ENCODE measurements at regions not wholly inside any gene's neighbourhood (a gene's known extent, or its start where the extent isn't known, plus 50 kb on each side); places are given as distances from the start of the nearest gene placed in this dataset.

- H3K27me3 ChIP-seq (ENCODE audit: insufficient read depth, low read length), result no peaks in the 10 kb centered on the region
- H3K4me1 ChIP-seq (ENCODE audit: insufficient read depth, low read length), result no peaks in the 10 kb centered on the region
- H3K36me3 ChIP-seq (ENCODE audit: insufficient read depth, low read length), result no peaks in the 10 kb centered on the region
- no peak overlapping the region for H3K4me2 ChIP-seq (ENCODE audit: insufficient read depth, low read length)
- no peak for TF ChIP-seq CTCF (IDR thresholded peaks at IDR 0.05; ENCODE audit: extremely low read depth, low read depth, low read length)
- H4K20me1 ChIP-seq (ENCODE audit: insufficient read depth, low read length), result no peaks in the 10 kb centered on the region
- H3K4me3 ChIP-seq (ENCODE audit: insufficient read depth, low read length), result no peak overlapping the region
- no peaks in the 10 kb centered on the region for H3K79me2 ChIP-seq (ENCODE audit: insufficient read depth, low read length)
- no peak for DNase-seq (ENCODE audit: insufficient read length, low spot score, missing footprints)
- H2AFZ ChIP-seq (ENCODE audit: low read length), result no peak overlapping the region
- peaks cover 5% of the 10 kb centered on the region for H3K9me3 ChIP-seq (ENCODE audit: low read depth, low read length)
- no peak overlapping the region for H3K27ac ChIP-seq (ENCODE audit: low read depth, low read length)
Measured at GRCh38 chr1:187168297-187168696, 339.5 kb downstream of the PLA2G4A start.

GRCh38 chr1:187185389-187185788, 356.6 kb downstream of the PLA2G4A start:
- no peak overlapping the region for H3K4me2 ChIP-seq (ENCODE audit: insufficient read depth, low read length)
- no peaks in the 10 kb centered on the region for H3K79me2 ChIP-seq (ENCODE audit: insufficient read depth, low read length)
- no peak overlapping the region for H2AFZ ChIP-seq (ENCODE audit: low read length)

GRCh38 chr1:187197685-187198084, 368.9 kb downstream of the PLA2G4A start:
- Histone ChIP-seq H3K9me3 (ENCODE audit: low read depth, low read length) (no peaks in the 10 kb centered on the region), H3K36me3 (ENCODE audit: insufficient read depth, low read length) (no peaks in the 10 kb centered on the region), H3K27ac (ENCODE audit: low read depth, low read length) (no peak overlapping the region), H4K20me1 (ENCODE audit: insufficient read depth, low read length) (no peaks in the 10 kb centered on the region), H3K4me2 (ENCODE audit: insufficient read depth, low read length) (no peak overlapping the region), H3K79me2 (ENCODE audit: insufficient read depth, low read length) (no peaks in the 10 kb centered on the region), H3K4me1 (ENCODE audit: insufficient read depth, low read length) (no peaks in the 10 kb centered on the region), H3K4me3 (ENCODE audit: insufficient read depth, low read length) (no peak overlapping the region), H3K27me3 (ENCODE audit: insufficient read depth, low read length) (no peaks in the 10 kb centered on the region), H2AFZ (ENCODE audit: low read length) (no peak overlapping the region)
- TF ChIP-seq CTCF (IDR thresholded peaks at IDR 0.05; ENCODE audit: extremely low read depth, low read depth, low read length), result no peak
- DNase-seq (ENCODE audit: insufficient read length, low spot score, missing footprints), result no peak

More at GRCh38 chr1:187185389-187185788, 356.6 kb downstream of the PLA2G4A start:
- Histone ChIP-seq H3K27ac (ENCODE audit: low read depth, low read length) (no peak overlapping the region), H4K20me1 (ENCODE audit: insufficient read depth, low read length) (no peaks in the 10 kb centered on the region), H3K36me3 (ENCODE audit: insufficient read depth, low read length) (no peaks in the 10 kb centered on the region), H3K27me3 (ENCODE audit: insufficient read depth, low read length) (no peaks in the 10 kb centered on the region), H3K4me3 (ENCODE audit: insufficient read depth, low read length) (no peak overlapping the region), H3K9me3 (ENCODE audit: low read depth, low read length) (no peaks in the 10 kb centered on the region), H3K4me1 (ENCODE audit: insufficient read depth, low read length) (no peaks in the 10 kb centered on the region)
- no peak for TF ChIP-seq CTCF (IDR thresholded peaks at IDR 0.05; ENCODE audit: extremely low read depth, low read depth, low read length)
- DNase-seq (ENCODE audit: insufficient read length, low spot score, missing footprints), result no peak

- H4K20me1 ChIP-seq (ENCODE audit: insufficient read depth, low read length), result no peaks in the 10 kb centered on the region
- H3K36me3 ChIP-seq (ENCODE audit: insufficient read depth, low read length), result no peaks in the 10 kb centered on the region
- no peaks in the 10 kb centered on the region for H3K9me3 ChIP-seq (ENCODE audit: low read depth, low read length)
- H3K4me1 ChIP-seq (ENCODE audit: insufficient read depth, low read length), result no peaks in the 10 kb centered on the region
- DNase-seq (ENCODE audit: insufficient read length, low spot score, missing footprints), result no peak
- H3K4me3 ChIP-seq (ENCODE audit: insufficient read depth, low read length), result no peak overlapping the region
- no peak for TF ChIP-seq CTCF (IDR thresholded peaks at IDR 0.05; ENCODE audit: extremely low read depth, low read depth, low read length)
- H3K79me2 ChIP-seq (ENCODE audit: insufficient read depth, low read length), result no peaks in the 10 kb centered on the region
- H2AFZ ChIP-seq (ENCODE audit: low read length), result no peak overlapping the region
- no peaks in the 10 kb centered on the region for H3K27me3 ChIP-seq (ENCODE audit: insufficient read depth, low read length)
- no peak overlapping the region for H3K4me2 ChIP-seq (ENCODE audit: insufficient read depth, low read length)
- H3K27ac ChIP-seq (ENCODE audit: low read depth, low read length), result no peak overlapping the region
Measured at GRCh38 chr1:187203257-187203656, 374.5 kb downstream of the PLA2G4A start.
